MCF 10A (cell line): ENCODE measurements at regions not wholly inside any gene's neighbourhood (a gene's known extent, or its start where the extent isn't known, plus 50 kb on each side); places are given as distances from the start of the nearest gene placed in this dataset.

Experiments
- BruUV-seq: library from RNA; stranded (reverse); fragments of 400-500 nt; replicated peaks from 2 replicates; lab custom pipeline; 2021; lab: Mats Ljungman, UMichigan
- CTCF ChIA-PET: fragments of 300-600 bp; sonication (Branson Sonifier 250); formaldehyde crosslinking; extraction: SDS; loops from one replicate; lab custom pipeline; 2021; ENCODE audit warnings: antibody characterized with exemption, inconsistent platforms; lab: Yijun Ruan, JAX
- POLR2A ChIA-PET: fragments of 300-600, 350-650 bp; sonication (Branson Sonifier 250); formaldehyde crosslinking; extraction: SDS; loops from one replicate; lab custom pipeline; 2020; ENCODE audit warnings: antibody characterized with exemption, inconsistent platforms; lab: Yijun Ruan, JAX
- DNase-seq: peaks from one replicate; pipeline ENCODE4 v3.0.0-alpha.2; 2018; ENCODE audit not compliant: unreplicated experiment
- H3K27ac Mint-ChIP-seq: one replicate; pipeline ENCODE4 v1.8.0; 2022; ENCODE audit warnings: mild to moderate bottlenecking, low read depth, mixed read lengths; ENCODE audit not compliant: unreplicated experiment
- H3K27me3 Mint-ChIP-seq: one replicate; pipeline ENCODE4 v1.8.0; 2022; ENCODE audit warnings: mixed read lengths; ENCODE audit not compliant: insufficient read depth, unreplicated experiment
- H3K36me3 Mint-ChIP-seq: one replicate; pipeline ENCODE4 v1.8.0; 2022; ENCODE audit warnings: mild to moderate bottlenecking, moderate library complexity, mixed read lengths; ENCODE audit not compliant: insufficient read depth, unreplicated experiment
- H3K4me1 Mint-ChIP-seq: one replicate; pipeline ENCODE4 v1.8.0; 2022; ENCODE audit warnings: mixed read lengths; ENCODE audit not compliant: insufficient read depth, unreplicated experiment
- H3K4me3 Mint-ChIP-seq: one replicate; pipeline ENCODE4 v1.8.0; 2022; ENCODE audit warnings: mild to moderate bottlenecking, moderate library complexity, mixed read lengths; ENCODE audit not compliant: unreplicated experiment
- H3K9me3 Mint-ChIP-seq: one replicate; pipeline ENCODE4 v1.8.0; 2022; ENCODE audit warnings: mixed read lengths; ENCODE audit not compliant: unreplicated experiment
- CTCF ChIP-seq: fragments of 200-600 bp; IDR thresholded peaks from one replicate; pipeline ENCODE4 v1.8.0; 2022; ENCODE audit warnings: antibody characterized with exemption, mild to moderate bottlenecking; ENCODE audit not compliant: unreplicated experiment
- intact Hi-C: fragments of 100-400 bp; cut with micrococcal nuclease; formaldehyde crosslinking; loops from 2 replicates; pipeline ENCODE4 v1.14.1; 2022

GRCh38 chr5:102087906-102088305 is 208.2 kb downstream of the SLCO4C1 start:
- DNase-seq: no peak
- Mint-ChIP-seq H3K4me1 (peaks cover 5% of the 10 kb centered on the region), H3K36me3 (no peaks in the 10 kb centered on the region), H3K27me3 (no peaks in the 10 kb centered on the region), H3K9me3 (no peaks in the 10 kb centered on the region), H3K27ac (no peak overlapping the region), H3K4me3 (no peak overlapping the region)
- CTCF ChIA-PET: interaction anchor here (0.5 to 0.7 kb wide), 2 partner anchors 114 to 145 kb away, joined by 3 to 4 read pairs; no protein-coding TSS in a partner anchor
- POLR2A ChIA-PET: interaction anchor here (0.7 kb wide), 1 partner anchor 42 kb away, joined by 3 read pairs; no protein-coding TSS in a partner anchor
- no peak for TF ChIP-seq CTCF
- intact Hi-C loops: no loop called here
- BruUV-seq: no TSS peak

- CTCF ChIA-PET: no interaction called here
Measured at GRCh38 chr5:102080288-102080687, 215.8 kb downstream of the SLCO4C1 start.

GRCh38 chr5:102077920-102078319 is 218.2 kb downstream of the SLCO4C1 start:
- no peak for DNase-seq
- no peak overlapping the region for H3K4me3 Mint-ChIP-seq
- ChIA-PET CTCF (no interaction called here), POLR2A (no interaction called here)
- no peaks in the 10 kb centered on the region for H3K4me1 Mint-ChIP-seq
- intact Hi-C loops: no loop called here
- no peak for TF ChIP-seq CTCF
- no peak overlapping the region for H3K27ac Mint-ChIP-seq
- H3K27me3 Mint-ChIP-seq: no peaks in the 10 kb centered on the region
- BruUV-seq: no TSS peak
- H3K36me3 Mint-ChIP-seq: no peaks in the 10 kb centered on the region
- H3K9me3 Mint-ChIP-seq: peaks cover 11% of the 10 kb centered on the region

More at GRCh38 chr5:102080288-102080687, 215.8 kb downstream of the SLCO4C1 start:
- Mint-ChIP-seq H3K4me1 (peaks cover under 1% of the 10 kb centered on the region), H3K4me3 (no peak overlapping the region), H3K9me3 (peaks cover 11% of the 10 kb centered on the region), H3K27me3 (no peaks in the 10 kb centered on the region), H3K27ac (no peak overlapping the region), H3K36me3 (no peaks in the 10 kb centered on the region)
- TF ChIP-seq CTCF: no peak
- POLR2A ChIA-PET: no interaction called here
- no peak for DNase-seq
- BruUV-seq: no TSS peak
- intact Hi-C loops: no loop called here

- no peak for TF ChIP-seq CTCF
- intact Hi-C loops: no loop called here
- ChIA-PET POLR2A (no interaction called here), CTCF (no interaction called here)
- no peak overlapping the region for H3K27ac Mint-ChIP-seq
- H3K4me1 Mint-ChIP-seq: no peaks in the 10 kb centered on the region
- no TSS peak for BruUV-seq
- DNase-seq: no peak
- H3K27me3 Mint-ChIP-seq: peaks cover 12% of the 10 kb centered on the region
- no peaks in the 10 kb centered on the region for H3K36me3 Mint-ChIP-seq
- no peak overlapping the region for H3K4me3 Mint-ChIP-seq
- H3K9me3 Mint-ChIP-seq: no peaks in the 10 kb centered on the region
Measured at GRCh38 chr5:102069974-102070373, 226.1 kb downstream of the SLCO4C1 start.
